GM12873 (cell line): ENCODE measurements at regions not wholly inside any gene's neighbourhood (a gene's known extent, or its start where the extent isn't known, plus 50 kb on each side); places are given as distances from the start of the nearest gene placed in this dataset.

ENCODE experiments used
- TF ChIP-seq, protein P1 (sequence below): IDR thresholded peaks from 2 replicates; pipeline ENCODE4 v1.5.1; 2012; ENCODE audit warnings: low read depth, mild to moderate bottlenecking, moderate library complexity, low read length, control low read depth; ENCODE audit not compliant: insufficient read depth; ENCODE audit errors: missing control alignments

DNA sequence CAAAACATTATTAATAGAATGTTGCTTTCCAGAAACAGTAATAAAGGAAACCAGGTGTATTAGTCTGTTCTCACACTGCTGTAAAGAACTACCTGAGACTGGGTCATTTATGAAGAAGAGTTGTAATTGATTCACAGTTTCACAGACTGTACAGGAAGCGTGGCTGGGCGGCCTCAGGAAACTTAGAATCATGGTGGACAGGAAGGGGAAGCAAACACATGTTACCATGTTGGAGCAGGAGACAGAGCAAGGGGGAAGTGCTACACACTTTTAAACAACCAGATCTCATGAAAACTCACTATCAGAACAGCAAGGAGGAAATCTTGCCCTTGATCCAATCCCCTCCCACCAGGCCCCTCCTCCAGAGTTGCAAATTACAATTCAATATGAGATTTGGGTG lies 815.8 kb downstream of the TRIML1 start:
- TF ChIP-seq, protein P1, sequence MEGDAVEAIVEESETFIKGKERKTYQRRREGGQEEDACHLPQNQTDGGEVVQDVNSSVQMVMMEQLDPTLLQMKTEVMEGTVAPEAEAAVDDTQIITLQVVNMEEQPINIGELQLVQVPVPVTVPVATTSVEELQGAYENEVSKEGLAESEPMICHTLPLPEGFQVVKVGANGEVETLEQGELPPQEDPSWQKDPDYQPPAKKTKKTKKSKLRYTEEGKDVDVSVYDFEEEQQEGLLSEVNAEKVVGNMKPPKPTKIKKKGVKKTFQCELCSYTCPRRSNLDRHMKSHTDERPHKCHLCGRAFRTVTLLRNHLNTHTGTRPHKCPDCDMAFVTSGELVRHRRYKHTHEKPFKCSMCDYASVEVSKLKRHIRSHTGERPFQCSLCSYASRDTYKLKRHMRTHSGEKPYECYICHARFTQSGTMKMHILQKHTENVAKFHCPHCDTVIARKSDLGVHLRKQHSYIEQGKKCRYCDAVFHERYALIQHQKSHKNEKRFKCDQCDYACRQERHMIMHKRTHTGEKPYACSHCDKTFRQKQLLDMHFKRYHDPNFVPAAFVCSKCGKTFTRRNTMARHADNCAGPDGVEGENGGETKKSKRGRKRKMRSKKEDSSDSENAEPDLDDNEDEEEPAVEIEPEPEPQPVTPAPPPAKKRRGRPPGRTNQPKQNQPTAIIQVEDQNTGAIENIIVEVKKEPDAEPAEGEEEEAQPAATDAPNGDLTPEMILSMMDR: no peak

DNA sequence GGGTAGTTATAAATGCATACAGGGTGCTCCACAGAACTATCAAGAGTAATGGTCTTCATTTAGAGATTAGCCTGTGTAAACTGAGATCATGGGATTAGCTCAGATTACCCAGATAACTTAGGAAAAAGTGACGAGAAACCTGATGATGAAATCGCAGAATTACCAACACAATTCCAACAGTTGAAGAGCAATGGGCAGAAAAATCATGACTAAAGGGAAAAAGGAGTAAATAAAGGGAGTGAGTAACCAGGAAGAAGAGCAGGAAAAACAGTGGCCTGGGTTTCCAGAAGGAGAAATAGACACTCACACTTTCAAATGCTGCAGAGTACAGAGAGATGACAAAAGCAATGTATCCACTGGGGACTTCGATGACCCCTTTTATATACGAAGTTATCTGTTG lies 817.3 kb downstream of the TRIML1 start:
- TF ChIP-seq, protein P1: no peak

DNA sequence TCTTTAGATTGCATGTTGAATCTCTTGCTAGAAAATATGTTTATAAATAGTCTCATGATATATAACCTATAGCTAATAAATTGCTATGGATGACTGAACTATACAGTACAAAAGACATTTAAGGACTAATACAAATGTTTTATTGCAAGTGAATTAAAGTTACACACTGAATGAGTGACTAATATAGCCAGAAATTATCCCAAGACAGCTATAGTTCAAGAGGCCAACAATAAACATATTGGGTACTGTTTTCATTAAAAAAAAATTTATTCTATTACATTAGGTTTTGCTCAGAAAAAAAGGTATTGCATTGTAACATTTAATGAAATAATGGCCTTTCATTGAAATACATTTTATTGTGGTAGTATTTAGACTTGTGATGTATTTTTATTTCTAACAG lies 819.1 kb downstream of the TRIML1 start:
- TF ChIP-seq, protein P1: no peak

DNA sequence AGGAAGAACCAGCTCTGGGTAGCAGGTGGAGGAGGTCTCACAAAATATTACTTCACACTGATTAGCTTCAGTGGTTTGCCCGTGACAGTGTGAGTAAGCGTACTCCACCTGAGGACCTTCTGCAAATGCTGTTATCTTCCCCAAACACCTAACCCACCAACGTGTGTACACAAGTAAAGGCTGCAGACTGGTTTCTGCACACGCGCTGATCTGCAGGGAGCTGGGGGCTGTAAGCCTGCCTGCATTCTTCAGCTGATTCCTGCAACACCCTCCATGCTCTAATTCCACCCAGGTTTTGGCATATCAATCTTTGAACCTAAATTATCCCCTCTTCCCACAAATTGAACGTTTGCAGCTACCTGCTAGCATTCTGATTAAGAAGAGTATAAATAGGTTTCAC lies 820.2 kb downstream of the TRIML1 start:
- TF ChIP-seq, protein P1: no peak

DNA sequence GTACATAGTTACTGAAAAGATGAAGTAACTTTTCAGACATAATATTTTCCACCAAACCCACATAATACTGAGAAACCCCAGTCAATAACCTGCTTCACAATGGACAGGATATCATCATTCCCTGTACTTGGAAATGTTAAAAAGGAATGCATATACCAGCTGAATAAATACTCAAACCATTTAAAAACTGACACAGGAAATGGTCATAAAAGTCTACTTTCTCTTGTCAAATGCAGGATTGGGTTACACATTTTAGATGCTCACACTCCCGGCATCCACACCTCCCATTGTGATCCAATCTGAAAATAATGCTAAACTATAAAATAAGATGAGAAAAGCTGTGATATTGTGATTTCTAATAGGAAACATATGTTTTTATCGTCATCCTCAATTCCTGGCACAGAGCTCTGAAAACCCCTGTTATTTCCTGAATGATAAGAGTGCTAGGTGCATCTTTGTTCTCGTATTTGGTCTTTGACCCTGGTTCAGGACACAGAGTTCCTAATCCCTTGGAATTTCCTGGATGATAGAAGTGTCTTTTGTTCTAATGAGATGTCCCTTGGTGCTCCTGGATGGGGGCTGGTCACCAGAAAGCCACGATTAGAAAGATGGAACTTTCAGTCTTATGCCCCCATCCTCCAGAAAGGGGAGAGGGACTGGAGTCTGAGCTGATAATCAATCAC lies 821.3 kb downstream of the TRIML1 start:
- TF ChIP-seq, protein P1: no peak

DNA sequence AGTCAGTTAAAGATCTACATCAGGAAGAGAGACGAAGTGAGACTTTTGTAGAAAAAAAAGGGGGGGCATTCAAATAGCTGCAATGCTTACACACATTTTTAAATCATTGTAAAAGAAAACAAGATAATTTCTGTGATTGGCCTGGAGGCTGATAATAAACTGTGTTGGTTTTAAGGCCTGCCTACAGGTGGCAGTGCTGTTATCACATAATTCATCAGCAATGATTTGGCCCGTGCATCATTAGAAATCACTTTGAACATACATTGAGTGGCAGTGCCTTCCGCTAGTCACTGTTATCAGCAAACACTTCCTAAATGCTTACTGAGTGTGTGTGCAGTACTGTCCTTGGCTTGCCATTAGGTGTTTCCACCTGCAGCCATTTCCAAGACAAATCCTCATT lies 831.9 kb downstream of the TRIML1 start:
- TF ChIP-seq, protein P1: no peak

DNA sequence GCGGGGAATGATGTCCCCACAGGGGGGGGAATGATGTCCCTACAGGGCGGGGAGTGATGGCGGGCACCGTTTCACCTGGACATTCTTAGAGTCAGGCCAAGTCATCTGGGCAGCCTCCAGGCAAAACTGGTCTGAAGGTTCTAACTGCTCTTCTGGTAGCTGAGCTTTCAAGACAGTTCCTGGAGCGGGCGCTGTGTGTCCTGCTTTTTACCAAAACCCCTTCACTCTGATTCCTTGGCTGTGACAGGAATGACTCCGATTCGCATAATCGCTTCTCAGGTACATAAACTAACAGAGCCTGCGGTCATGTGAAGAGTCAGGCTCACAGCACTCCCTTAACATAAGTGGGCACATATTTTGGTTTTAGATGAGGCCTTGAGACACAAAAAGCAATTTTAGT lies 836.0 kb downstream of the TRIML1 start:
- TF ChIP-seq, protein P1: no peak
